ENCODE measurements at regions not wholly inside any gene's neighbourhood (a gene's known extent, or its start where the extent isn't known, plus 50 kb on each side); places are given as distances from the start of the nearest gene placed in this dataset.

GRCh38 chr9:36734737-36735136 is 162.0 kb downstream of the MELK start:
- H3K9me3 ChIP-seq = no peaks in the 10 kb centered on the region
- DNase-seq = no peak
- intact Hi-C loops (cut with DNase I) = no loop called here
- 35 to 43% (median 35%) methylated on average over 10 of the region's 10 CpGs for WGBS, 3 donors
- no peak overlapping the region for H3K27ac ChIP-seq
- ATAC-seq = no peak
- no peaks in the 10 kb centered on the region for H3K36me3 ChIP-seq (ENCODE audit: insufficient read depth in 1 of 2, low read depth in 1 of 2)
- peaks cover 0 to 18% (median 8%) of the 10 kb centered on the region in 3 donors for H3K27me3 ChIP-seq (ENCODE audit: insufficient read depth in 3 of 3, low read length in 2 of 3)
- no peak for TF ChIP-seq CTCF (IDR thresholded peaks at IDR 0.05)
- H3K4me3 ChIP-seq = no peak overlapping the region
- H3K4me1 ChIP-seq = no peaks in the 10 kb centered on the region

- Histone ChIP-seq H3K27me3 (ENCODE audit: insufficient read depth in 3 of 3, low read length in 2 of 3) (peaks cover 0 to 36% (median 16%) of the 10 kb centered on the region in 3 donors), H3K4me1 (no peaks in the 10 kb centered on the region), H3K27ac (no peak overlapping the region), H3K36me3 (ENCODE audit: insufficient read depth in 1 of 2, low read depth in 1 of 2) (no peaks in the 10 kb centered on the region), H3K9me3 (no peaks in the 10 kb centered on the region), H3K4me3 (no peak overlapping the region)
- ATAC-seq = no peak
- intact Hi-C loops (cut with DNase I) = no loop called here
- DNase-seq = no peak
- no peak for TF ChIP-seq CTCF (IDR thresholded peaks at IDR 0.05)
- 76 to 79% (median 77%) methylated on average over 5 of the region's 5 CpGs for WGBS, 3 donors
Measured at GRCh38 chr9:36736648-36737047, 164.0 kb downstream of the MELK start.

GRCh38 chr9:36738318-36738976 is 165.8 kb downstream of the MELK start:
- no peak overlapping the region for H3K4me3 ChIP-seq
- H3K36me3 ChIP-seq (ENCODE audit: insufficient read depth in 1 of 2, low read depth in 1 of 2) = no peaks in the 10 kb centered on the region
- H3K4me1 ChIP-seq = no peaks in the 10 kb centered on the region
- peaks cover 0 to 42% (median 25%) of the 10 kb centered on the region in 3 donors for H3K27me3 ChIP-seq (ENCODE audit: insufficient read depth in 3 of 3, low read length in 2 of 3)
- no peaks in the 10 kb centered on the region for H3K9me3 ChIP-seq
- no peak overlapping the region for H3K27ac ChIP-seq
- TF ChIP-seq CTCF (IDR thresholded peaks at IDR 0.05) = no peak
- intact Hi-C loops (cut with DNase I) = no loop called here
- DNase-seq = no peak
- WGBS, 3 donors = 47 to 56% (median 54%) methylated on average over 11 of the region's 11 CpGs
- ATAC-seq = no peak

DNA sequence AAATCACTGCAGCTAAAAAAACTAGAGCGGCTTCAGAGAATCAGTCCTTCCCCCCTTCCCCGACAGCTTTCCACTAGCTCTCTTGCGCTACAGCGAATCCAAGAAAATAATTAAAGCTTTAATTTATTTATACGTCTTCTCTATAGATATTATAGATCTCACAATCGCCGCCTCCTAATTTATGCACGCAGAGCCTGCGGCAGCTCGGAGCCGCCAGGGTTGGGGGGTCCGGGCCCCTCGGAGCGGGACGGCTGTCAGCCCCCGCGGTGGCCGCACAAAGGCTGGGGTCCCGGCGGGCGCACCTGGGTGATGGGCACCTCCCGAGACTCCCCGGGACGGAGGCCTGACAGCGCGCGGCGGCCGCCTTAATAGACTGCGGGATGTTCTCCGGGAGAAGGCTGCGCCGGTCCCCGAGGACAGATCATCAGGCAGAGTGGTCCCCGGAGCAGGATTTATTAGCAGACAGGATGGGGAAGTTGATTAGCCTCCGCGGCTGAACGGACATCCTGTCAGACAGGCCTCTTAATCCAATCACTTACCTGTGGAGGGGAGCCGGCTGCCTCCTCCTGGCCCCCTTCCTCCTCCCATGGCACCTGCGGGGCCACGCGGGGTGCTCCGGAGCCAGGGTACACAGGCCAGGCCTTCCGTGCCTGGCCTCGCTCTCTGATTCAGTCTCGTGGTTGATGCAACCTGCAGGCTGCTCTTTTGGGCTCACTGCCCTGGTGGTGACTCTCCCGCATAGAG is 166.8 kb downstream of the MELK start:
- no peak overlapping the region for H3K27ac ChIP-seq
- no peak for DNase-seq
- H3K4me1 ChIP-seq = no peaks in the 10 kb centered on the region
- WGBS, 3 donors = 7 to 9% (median 8%) methylated on average over 46 to 47 of the region's 47 CpGs
- no peak for TF ChIP-seq CTCF (IDR thresholded peaks at IDR 0.05)
- no peaks in the 10 kb centered on the region for H3K9me3 ChIP-seq
- no peak overlapping the region for H3K4me3 ChIP-seq
- no peaks in the 10 kb centered on the region for H3K36me3 ChIP-seq (ENCODE audit: insufficient read depth in 1 of 2, low read depth in 1 of 2)
- peaks cover 0 to 46% (median 25%) of the 10 kb centered on the region in 3 donors for H3K27me3 ChIP-seq (ENCODE audit: insufficient read depth in 3 of 3, low read length in 2 of 3)
- ATAC-seq = no peak
- intact Hi-C loops (cut with DNase I) = no loop called here

All from psoas muscle (tissue), 7 donors.